IMR-90 (cell line): ENCODE measurements at regions not wholly inside any gene's neighbourhood (a gene's known extent, or its start where the extent isn't known, plus 50 kb on each side); places are given as distances from the start of the nearest gene placed in this dataset.

Experiments used
- ATAC-seq: fragments of 200-7000 bp; cut with Tn5 transposase; 2 replicates; pipeline ENCODE4 v1.9.1; 2020; ENCODE audit warnings: low read depth, mild to moderate bottlenecking, moderate library complexity
- BruUV-seq: library from RNA; stranded (reverse); fragments of 400-500 nt; replicated peaks from 2 replicates; lab custom pipeline; 2021; lab: Mats Ljungman, UMichigan
- CTCF ChIA-PET: fragments of 300-600 bp; formaldehyde crosslinking; extraction: SDS; loops from one replicate; lab custom pipeline; 2021; ENCODE audit warnings: antibody characterized with exemption; lab: Yijun Ruan, JAX
- POLR2A ChIA-PET: fragments of 300-600 bp; sonication (Branson Sonifier 250); formaldehyde crosslinking; loops from one replicate; lab custom pipeline; 2022; ENCODE audit warnings: antibody characterized with exemption; ENCODE audit not compliant: unreplicated experiment; lab: Charles Lee
- DNase-seq: peaks from one replicate; pipeline ENCODE4 v3.0.0; 2013
- H2AFZ ChIP-seq: replicated peaks from 2 replicates; pipeline ENCODE3; 2013; ENCODE audit warnings: low read length, mild to moderate bottlenecking; ENCODE audit not compliant: poor library complexity
- H2AK5ac ChIP-seq: 2 replicates; pipeline ENCODE4 v1.6.1; 2013; ENCODE audit warnings: low read depth, low read length, inconsistent platforms
- H2AK9ac ChIP-seq: replicated peaks from 2 replicates; pipeline ENCODE3; 2013; ENCODE audit warnings: mild to moderate bottlenecking, low read depth, low read length, moderate library complexity; ENCODE audit not compliant: poor library complexity
- H2BK120ac ChIP-seq: 2 replicates; pipeline ENCODE4 v1.6.1; 2013; ENCODE audit warnings: low read depth, low read length, inconsistent platforms
- H2BK15ac ChIP-seq: 3 replicates; pipeline ENCODE4 v1.6.1; 2013; ENCODE audit warnings: low read depth, low read length, inconsistent platforms
- H2BK20ac ChIP-seq: 2 replicates; pipeline ENCODE4 v1.6.1; 2013; ENCODE audit warnings: low read depth, mild to moderate bottlenecking, inconsistent platforms, low read length, moderate library complexity
- H2BK5ac ChIP-seq: 2 replicates; pipeline ENCODE4 v1.6.1; 2013; ENCODE audit warnings: mild to moderate bottlenecking, low read depth, low read length, inconsistent platforms; ENCODE audit not compliant: poor library complexity, severe bottlenecking
- H3K14ac ChIP-seq: replicated peaks from 2 replicates; pipeline ENCODE4 v1.6.1; 2013; ENCODE audit warnings: low read depth, low read length, inconsistent platforms
- H3K18ac ChIP-seq: 2 replicates; pipeline ENCODE4 v1.6.1; 2013; ENCODE audit warnings: low read depth, low read length, control low read depth
- H3K23ac ChIP-seq: 2 replicates; pipeline ENCODE4 v1.6.1; 2013; ENCODE audit warnings: low read depth, low read length, inconsistent platforms
- H3K27ac ChIP-seq: 2 replicates; pipeline ENCODE4 v1.5.1; 2013; ENCODE audit warnings: mild to moderate bottlenecking, control low read depth, low read length; ENCODE audit not compliant: insufficient read depth
- H3K27me3 ChIP-seq: 2 replicates; pipeline ENCODE4 v1.6.1; 2013; ENCODE audit warnings: low read length; ENCODE audit not compliant: control insufficient read depth, insufficient read depth
- H3K36me3 ChIP-seq: 2 replicates; pipeline ENCODE4 v1.6.1; 2013; ENCODE audit warnings: low read length, mixed read lengths; ENCODE audit not compliant: control insufficient read depth, insufficient read depth
- H3K4ac ChIP-seq: 2 replicates; pipeline ENCODE4 v1.6.1; 2013; ENCODE audit warnings: low read depth, low read length, inconsistent platforms
- H3K4me1 ChIP-seq: 2 replicates; pipeline ENCODE4 v1.6.1; 2013; ENCODE audit warnings: low read length, mixed read lengths; ENCODE audit not compliant: control insufficient read depth, insufficient read depth
- H3K4me2 ChIP-seq: 2 replicates; pipeline ENCODE4 v1.6.1; 2013; ENCODE audit warnings: low read depth, mild to moderate bottlenecking, control low read depth, low read length, moderate library complexity
- H3K4me3 ChIP-seq: 2 replicates; pipeline ENCODE4 v1.5.1; 2013; ENCODE audit warnings: low read depth, mild to moderate bottlenecking, control low read depth, low read length, moderate library complexity; ENCODE audit not compliant: insufficient read depth
- H3K56ac ChIP-seq: 2 replicates; pipeline ENCODE4 v1.6.1; 2013; ENCODE audit warnings: low read length, inconsistent platforms; ENCODE audit not compliant: insufficient read depth; ENCODE audit errors: extremely low read depth
- H3K79me1 ChIP-seq, 2 experiments: 2 replicates each; pipeline ENCODE4 v1.6.1; 2013; ENCODE audit warnings: low read length in 2 of 2, inconsistent platforms in 1 of 2, low read depth in 1 of 2
- H3K9ac ChIP-seq: 2 replicates; pipeline ENCODE4 v1.6.1; 2013; ENCODE audit warnings: low read depth, low read length, control low read depth
- H3K9me1 ChIP-seq: 2 replicates; pipeline ENCODE4 v1.6.1; 2013; ENCODE audit warnings: low read length, inconsistent platforms; ENCODE audit not compliant: insufficient read depth
- H3K9me3 ChIP-seq: 2 replicates; pipeline ENCODE4 v1.6.1; 2013; ENCODE audit warnings: low read length; ENCODE audit not compliant: control insufficient read depth, insufficient read depth
- H4K20me1 ChIP-seq: 2 replicates; pipeline ENCODE4 v1.6.1; 2013; ENCODE audit warnings: low read length, inconsistent platforms; ENCODE audit not compliant: insufficient read depth
- H4K5ac ChIP-seq: 2 replicates; pipeline ENCODE4 v1.6.1; 2013; ENCODE audit warnings: mild to moderate bottlenecking, low read depth, low read length, control low read depth
- H4K8ac ChIP-seq, 2 experiments: 2 replicates each; pipeline ENCODE4 v1.6.1; 2013; ENCODE audit warnings: low read depth in 2 of 2, low read length in 2 of 2, control low read depth in 1 of 2, inconsistent platforms in 1 of 2
- H4K91ac ChIP-seq: 2 replicates; pipeline ENCODE4 v1.6.1; 2013; ENCODE audit warnings: low read depth, low read length, inconsistent platforms; ENCODE audit not compliant: insufficient read depth
- CEBPB ChIP-seq: IDR thresholded peaks from 2 replicates; pipeline ENCODE4 v1.6.1; 2012; ENCODE audit warnings: low read depth, low read length, improper control_type of control experiment
- WGBS, 2 experiments: methylation state at CpG; one replicate each; pipeline versions ENCODE4 v1.1.5 to v1.1.7; 2013; ENCODE audit warnings: missing lambda C conversion rate in 2 of 2; ENCODE audit not compliant: insufficient read length in 1 of 2; ENCODE audit errors: extremely low coverage in 2 of 2; 5-methylcytosine and 5-hydroxymethylcytosine counted together
- dilution Hi-C: fragments of 300-500 bp; cut with HindIII; formaldehyde crosslinking; loops from one replicate; pipeline ENCODE4 v1.14.3; 2018; ENCODE audit warnings: low sequenced_read_pairs; ENCODE audit not compliant: unreplicated experiment
- in situ Hi-C: fragments of 300-500 bp; cut with MboI; formaldehyde crosslinking; loops from 3 replicates; pipeline ENCODE4 v1.14.3; 2019; ENCODE audit warnings: low sequenced_read_pairs, inconsistent platforms, mixed read lengths
- intact Hi-C: fragments of 100-400 bp; cut with micrococcal nuclease; formaldehyde crosslinking; loops from 2 replicates; pipeline ENCODE4 v1.10.0; 2022

GRCh38 chr3:90016555-90016954 is 909.1 kb downstream of the EPHA3 start:
- POLR2A ChIA-PET, result no interaction called here
- H3K18ac ChIP-seq, result no peak overlapping the region
- no peak overlapping the region for H2AK9ac ChIP-seq
- dilution Hi-C loops (no loop called here), intact Hi-C loops (loop anchor here (1.0 kb wide), 1 partner anchor 8 kb away; no protein-coding TSS in a partner anchor), in situ Hi-C loops (no loop called here)
- CTCF ChIA-PET, result no interaction called here
- H3K9ac ChIP-seq, result no peak overlapping the region
- H2AFZ ChIP-seq, result no peak overlapping the region
- DNase-seq (no peak), ATAC-seq (no peak)
- no peak overlapping the region for H3K4me3 ChIP-seq
- H3K4ac ChIP-seq, result no peak overlapping the region
- no peak overlapping the region for H2BK20ac ChIP-seq
- H3K9me3 ChIP-seq, result no peaks in the 10 kb centered on the region
- no peak overlapping the region for H3K27ac ChIP-seq
- H3K27me3 ChIP-seq, result no peaks in the 10 kb centered on the region
- TF ChIP-seq CEBPB, result no peak
- H3K23ac ChIP-seq, result no peak overlapping the region
- no peaks in the 10 kb centered on the region for H3K36me3 ChIP-seq
- no CpG with 5 or more reads among the region's 4 CpGs for WGBS, 2 experiments
- H2BK5ac ChIP-seq, result no peak overlapping the region
- no peak overlapping the region for H3K14ac ChIP-seq
- H4K8ac ChIP-seq, result no peak overlapping the region
- no peak overlapping the region for H2BK120ac ChIP-seq
- no peak overlapping the region for H3K56ac ChIP-seq
- H2BK15ac ChIP-seq, result no peak overlapping the region
- H4K91ac ChIP-seq, result no peak overlapping the region
- H4K5ac ChIP-seq, result no peak overlapping the region
- H2AK5ac ChIP-seq, result no peak overlapping the region
- H3K4me2 ChIP-seq, result no peak overlapping the region
- H4K20me1 ChIP-seq, result no peaks in the 10 kb centered on the region
- BruUV-seq, result no TSS peak
- H3K4me1 ChIP-seq, result no peaks in the 10 kb centered on the region
- no peaks in the 10 kb centered on the region for H3K9me1 ChIP-seq
- H3K79me1 ChIP-seq, result no peaks in the 10 kb centered on the region
